Kidney (tissue), 13 donors: ENCODE measurements at regions not wholly inside any gene's neighbourhood (a gene's known extent, or its start where the extent isn't known, plus 50 kb on each side); places are given as distances from the start of the nearest gene placed in this dataset.

Experiments
- DNase-seq, 5 donors: peaks; one replicate each; pipeline ENCODE4 v3.0.0-alpha.2; 2013 to 2020
- FAIRE-seq: peaks from 2 replicates; lab custom pipeline; 2012; peaks lifted over from hg19 to GRCh38; lab: Jason Lieb, UNC
- H3K27ac ChIP-seq, 2 donors: one replicate each; pipeline ENCODE4 v1.7.0; 2013; ENCODE audit warnings: low read depth in 2 of 2, low read length in 2 of 2, inconsistent platforms in 1 of 2
- H3K27me3 ChIP-seq: one replicate; pipeline ENCODE4 v1.7.1; 2013; ENCODE audit warnings: low read length, inconsistent platforms; ENCODE audit not compliant: control insufficient read depth, insufficient read depth
- H3K36me3 ChIP-seq, 3 donors: one replicate each; pipeline versions ENCODE4 v1.7.0 to v1.7.1; 2013; ENCODE audit warnings: low read length in 3 of 3, control low read depth in 1 of 3, inconsistent platforms in 1 of 3; ENCODE audit not compliant: insufficient read depth in 3 of 3, control insufficient read depth in 2 of 3
- H3K4me1 ChIP-seq, 3 donors: one replicate each; pipeline versions ENCODE4 v1.7.0 to v1.7.1; 2013; ENCODE audit warnings: low read length in 3 of 3, inconsistent platforms in 1 of 3, low read depth in 1 of 3; ENCODE audit not compliant: control insufficient read depth in 2 of 3, insufficient read depth in 2 of 3
- H3K4me3 ChIP-seq, 3 donors: one replicate each; pipeline versions ENCODE4 v1.7.0 to v1.8.1; 2013; ENCODE audit warnings: low read length in 3 of 3, control low read depth in 1 of 3, inconsistent platforms in 1 of 3
- H3K9ac ChIP-seq, 3 donors: one replicate each; pipeline versions ENCODE4 v1.7.0 to v1.7.1; 2013; ENCODE audit warnings: low read length in 3 of 3, control low read depth in 1 of 3, inconsistent platforms in 1 of 3
- H3K9me3 ChIP-seq, 3 donors: one replicate each; pipeline versions ENCODE4 v1.7.0 to v1.7.1; 2013; ENCODE audit warnings: low read length in 3 of 3, control low read depth in 1 of 3, inconsistent platforms in 1 of 3; ENCODE audit not compliant: control insufficient read depth in 2 of 3, insufficient read depth in 1 of 3
- CTCF ChIP-seq: IDR thresholded peaks from 3 replicates; pipeline ENCODE4 v1.5.1; 2012; ENCODE audit warnings: mild to moderate bottlenecking, moderate library complexity, borderline replicate concordance; ENCODE audit not compliant: insufficient read depth; ENCODE audit errors: extremely low read depth
- intact Hi-C: fragments of 100-400 bp; cut with DNase I; formaldehyde crosslinking; loops from one replicate; pipeline ENCODE4 v1.11.1; 2022
- donor health status: control.
- donor health status: control.
- donor health status: control.
- donor health status: control.
- donor health status: control.
- donor health status: DM: yes; HTN: yes; CAD: no.
- donor health status: Normal renal cell carcinoma (clear cell type).

GRCh38 chrX:9337046-9337445 lies 127.8 kb upstream of the TBL1X start:
- no peak for FAIRE-seq
- no peak overlapping the region for H3K27ac ChIP-seq

GRCh38 chrX:9338986-9339385 lies 125.9 kb upstream of the TBL1X start:
- Histone ChIP-seq H3K4me3 (no peak overlapping the region), H3K27me3 (no peaks in the 10 kb centered on the region), H3K36me3 (no peaks in the 10 kb centered on the region), H3K9me3 (no peaks in the 10 kb centered on the region), H3K9ac (no peak overlapping the region), H3K27ac (no peak overlapping the region), H3K4me1 (peaks cover 0 to 4% (median 2%) of the 10 kb centered on the region in 3 donors)
- DNase-seq, result no peak
- TF ChIP-seq CTCF, result no peak
- intact Hi-C loops, result no loop called here
- FAIRE-seq, result no peak

More at GRCh38 chrX:9337046-9337445, 127.8 kb upstream of the TBL1X start:
- no peak for TF ChIP-seq CTCF
- no peaks in the 10 kb centered on the region for H3K27me3 ChIP-seq
- H3K36me3 ChIP-seq, result no peaks in the 10 kb centered on the region
- no peaks in the 10 kb centered on the region for H3K9me3 ChIP-seq
- peak in 1 of 5 donors; percentile 34 for DNase-seq
- H3K4me3 ChIP-seq, result no peak overlapping the region
- H3K4me1 ChIP-seq, result peaks cover 0 to 2% (median 2%) of the 10 kb centered on the region in 3 donors
- no peak overlapping the region for H3K9ac ChIP-seq
- intact Hi-C loops, result no loop called here

GRCh38 chrX:9339603-9340491 lies 125.0 kb upstream of the TBL1X start:
- no peak for FAIRE-seq
- no peak overlapping the region for H3K9ac ChIP-seq

More at GRCh38 chrX:9339603-9340491, 125.0 kb upstream of the TBL1X start:
- Histone ChIP-seq H3K36me3 (no peaks in the 10 kb centered on the region), H3K27me3 (no peaks in the 10 kb centered on the region), H3K4me3 (no peak overlapping the region), H3K27ac (no peak overlapping the region), H3K4me1 (peaks cover 0 to 4% (median 2%) of the 10 kb centered on the region in 3 donors), H3K9me3 (no peaks in the 10 kb centered on the region)
- TF ChIP-seq CTCF, result no peak
- DNase-seq, result peak in 2 of 5 donors; percentile 50 to 81
- intact Hi-C loops, result no loop called here
